Heart left ventricle (tissue), 13 donors: ENCODE measurements at regions not wholly inside any gene's neighbourhood (a gene's known extent, or its start where the extent isn't known, plus 50 kb on each side); places are given as distances from the start of the nearest gene placed in this dataset.

Experiments used
- CTCF ChIP-seq, 12 donors: fragments of 200-600 bp; sonication (generic) in 4 of 12; IDR thresholded peaks; one replicate each; pipeline versions ENCODE4 v1.5.0 to v1.8.0; 2018 to 2022; ENCODE audit warnings: antibody characterized with exemption in 12 of 12, mild to moderate bottlenecking in 5 of 12
- POLR2A ChIP-seq, 2 donors: fragments of 450-650 bp; IDR thresholded peaks; one replicate each; pipeline ENCODE4 v1.6.1; 2017; ENCODE audit warnings: antibody characterized with exemption in 2 of 2, mild to moderate bottlenecking in 2 of 2, moderate library complexity in 2 of 2
- donor health status: ischemic (EF 13 %, LVEDD 7.1; RV severe dilation, severe dysfunction).
- donor health status: DM: no; HTN: yes; CAD: no.
- donor health status: DM: no; HTN: no; CAD: no.
- donor health status: ischemic (EF 25% LVEDD 6.9; RV normal size, moderate dysfunction).
- donor health status: ischemic (EF 25% LVEDD 5.7; RV mildly dilated, moderate dysfunction).
- donor health status: ischemic (EF 35%, LVEDD 5.7; RV mildly dilated, moderate dysfunction).
- donor health status: nonischemic (EF 11% LVEDD 7.7; RV severe dilation, severe dysfunction).
- donor health status: DM: yes; HTN: yes; CAD: no.
- donor health status: PGD.
- donor health status: ischemic (EF 29% LVEDD 5.4; RV normal size, mild dysfunction).
- donor health status: nonischemic (EF 23%, LVEDD 6.1; RV moderate dilation, normal function).

GRCh38 chr7:51455513-51455912, 138.9 kb upstream of the COBL start:
- TF ChIP-seq CTCF (IDR thresholded peaks at IDR 0.05) (no peak), POLR2A (IDR thresholded peaks at IDR 0.05) (no peak)
